Trophoblast cell (in vitro differentiated cells and primary cell): ENCODE measurements at regions not wholly inside any gene's neighbourhood (a gene's known extent, or its start where the extent isn't known, plus 50 kb on each side); places are given as distances from the start of the nearest gene placed in this dataset.
"Not testable (repeated sequence)": the region's sequence is repeated elsewhere in the genome, so short reads cannot be mapped to it uniquely, and the experiment has no call there.

Experiments used
- DNase-seq, 2 donors: peaks; one replicate each; pipeline ENCODE4 v3.0.0-alpha.2; 2016
- H2AFZ ChIP-seq: 2 replicates; pipeline ENCODE4 v1.6.1; 2013; ENCODE audit warnings: low read length, moderate library complexity, mild to moderate bottlenecking; ENCODE audit not compliant: insufficient read depth, poor library complexity
- H2AK5ac ChIP-seq: 2 replicates; pipeline ENCODE4 v1.6.1; 2013; ENCODE audit warnings: mild to moderate bottlenecking, low read length
- H2BK120ac ChIP-seq: 2 replicates; pipeline ENCODE4 v1.6.1; 2013; ENCODE audit warnings: low read length, mild to moderate bottlenecking, moderate library complexity; ENCODE audit not compliant: insufficient read depth, poor library complexity
- H2BK12ac ChIP-seq: 2 replicates; pipeline ENCODE4 v1.6.1; 2013; ENCODE audit warnings: mild to moderate bottlenecking, low read length, moderate library complexity
- H2BK5ac ChIP-seq: 2 replicates; pipeline ENCODE4 v1.6.1; 2013; ENCODE audit warnings: low read length, low read depth, moderate library complexity, mild to moderate bottlenecking; ENCODE audit not compliant: poor library complexity
- H3K14ac ChIP-seq: 2 replicates; pipeline ENCODE4 v1.6.1; 2013; ENCODE audit warnings: mild to moderate bottlenecking, low read length
- H3K18ac ChIP-seq: 2 replicates; pipeline ENCODE4 v1.6.1; 2013; ENCODE audit warnings: mild to moderate bottlenecking, low read length
- H3K23ac ChIP-seq: 2 replicates; pipeline ENCODE4 v1.6.1; 2013; ENCODE audit warnings: low read length
- H3K27ac ChIP-seq: 2 replicates; pipeline ENCODE4 v1.5.1; 2013; ENCODE audit warnings: low read depth, mild to moderate bottlenecking, inconsistent platforms, low read length, moderate library complexity
- H3K27me3 ChIP-seq: 2 replicates; pipeline ENCODE4 v1.6.1; 2013; ENCODE audit warnings: inconsistent platforms, mild to moderate bottlenecking, low read length, moderate library complexity; ENCODE audit not compliant: insufficient read depth
- H3K36me3 ChIP-seq, 2 experiments: 1 replicate in 1 of 2; 2 replicates in 1 of 2; pipeline ENCODE4 v1.6.1; 2013; ENCODE audit warnings: low read length in 2 of 2, mild to moderate bottlenecking in 2 of 2, moderate library complexity in 1 of 2; ENCODE audit not compliant: insufficient read depth in 2 of 2, control insufficient read depth in 1 of 2
- H3K4ac ChIP-seq: 2 replicates; pipeline ENCODE4 v1.6.1; 2013; ENCODE audit warnings: low read depth, mild to moderate bottlenecking, low read length, moderate library complexity
- H3K4me1 ChIP-seq, 2 experiments: 1 replicate in 1 of 2; 2 replicates in 1 of 2; pipeline ENCODE4 v1.6.1; 2013; ENCODE audit warnings: low read length in 2 of 2, mild to moderate bottlenecking in 2 of 2, moderate library complexity in 1 of 2; ENCODE audit not compliant: insufficient read depth in 2 of 2, control insufficient read depth in 1 of 2
- H3K4me2 ChIP-seq: 2 replicates; pipeline ENCODE4 v1.6.1; 2013; ENCODE audit warnings: inconsistent platforms, mild to moderate bottlenecking, low read length, moderate library complexity
- H3K4me3 ChIP-seq: 2 replicates; pipeline ENCODE4 v1.5.1; 2013; ENCODE audit warnings: mild to moderate bottlenecking, low read depth, low read length, inconsistent platforms
- H3K79me1 ChIP-seq: one replicate; pipeline ENCODE4 v1.6.1; 2013; ENCODE audit warnings: low read length
- H3K79me2 ChIP-seq: 2 replicates; pipeline ENCODE4 v1.6.1; 2013; ENCODE audit warnings: low read length, mild to moderate bottlenecking; ENCODE audit not compliant: control insufficient read depth, insufficient read depth, poor library complexity
- H3K9ac ChIP-seq: 2 replicates; pipeline ENCODE4 v1.6.1; 2013; ENCODE audit warnings: mild to moderate bottlenecking, low read length
- H3K9me3 ChIP-seq: 2 replicates; pipeline ENCODE4 v1.6.1; 2013; ENCODE audit warnings: low read depth, mild to moderate bottlenecking, control low read depth, inconsistent platforms, low read length; ENCODE audit not compliant: insufficient read depth
- H4K12ac ChIP-seq: 2 replicates; pipeline ENCODE4 v1.6.1; 2013; ENCODE audit warnings: low read depth, mild to moderate bottlenecking, low read length, moderate library complexity
- H4K8ac ChIP-seq: 2 replicates; pipeline ENCODE4 v1.6.1; 2013; ENCODE audit warnings: low read depth, mild to moderate bottlenecking, low read length, moderate library complexity
- H4K91ac ChIP-seq: one replicate; pipeline ENCODE4 v1.6.1; 2013; ENCODE audit warnings: low read depth, mild to moderate bottlenecking, low read length, moderate library complexity
- WGBS: extraction: QIAGEN DNeasy Blood & Tissue Kit; methylation state at CpG from one replicate; pipeline ENCODE4 v1.1.7; 2013; ENCODE audit warnings: missing lambda C conversion rate; ENCODE audit not compliant: insufficient read length, insufficient coverage; ENCODE audit errors: extremely low coverage; 5-methylcytosine and 5-hydroxymethylcytosine counted together

GRCh38 chr5:159593518-159594073 is 263.3 kb upstream of the IL12B start:
- Histone ChIP-seq H3K9me3 (no peaks in the 10 kb centered on the region), H3K18ac (no peak overlapping the region), H3K79me1 (no peaks in the 10 kb centered on the region), H4K12ac (no peak overlapping the region), H3K4me1 (no peaks in the 10 kb centered on the region), H4K8ac (no peak overlapping the region), H4K91ac (no peak overlapping the region), H3K27me3 (no peaks in the 10 kb centered on the region), H3K4me3 (no peak overlapping the region), H2BK12ac (no peak overlapping the region), H3K4ac (no peak overlapping the region), H2AK5ac (no peak overlapping the region), H2AFZ (no peak overlapping the region), H3K79me2 (no peaks in the 10 kb centered on the region), H2BK5ac (no peak overlapping the region), H3K27ac (no peak overlapping the region), H3K36me3 (no peaks in the 10 kb centered on the region), H3K14ac (no peak overlapping the region), H2BK120ac (no peak overlapping the region), H3K9ac (no peak overlapping the region), H3K23ac (no peak overlapping the region), H3K4me2 (no peak overlapping the region)
- DNase-seq = no peak
- WGBS = no CpG with 5 or more reads among the region's 1 CpG

- not testable (repeated sequence) for H3K79me1 ChIP-seq, DNase-seq, H3K9ac ChIP-seq, H3K79me2 ChIP-seq, H3K27ac ChIP-seq, H3K36me3 ChIP-seq, H4K12ac ChIP-seq, H3K27me3 ChIP-seq, H2BK5ac ChIP-seq, H3K14ac ChIP-seq, H3K4me3 ChIP-seq, H4K91ac ChIP-seq, H2AK5ac ChIP-seq, H2BK12ac ChIP-seq, H3K18ac ChIP-seq, H2BK120ac ChIP-seq, H3K4ac ChIP-seq, H4K8ac ChIP-seq, H3K4me2 ChIP-seq, H3K23ac ChIP-seq, H3K9me3 ChIP-seq, H2AFZ ChIP-seq, H3K4me1 ChIP-seq
- no CpG with 5 or more reads among the region's 3 CpGs for WGBS
Measured at GRCh38 chr5:159595561-159595960, 265.3 kb upstream of the IL12B start.

- H3K36me3 ChIP-seq = no peaks in the 10 kb centered on the region
- no peaks in the 10 kb centered on the region for H3K27me3 ChIP-seq
- no peak for DNase-seq
- H4K12ac ChIP-seq = no peak overlapping the region
- H3K9me3 ChIP-seq = no peaks in the 10 kb centered on the region
- H2BK5ac ChIP-seq = no peak overlapping the region
- no peak overlapping the region for H3K18ac ChIP-seq
- H3K79me2 ChIP-seq = no peaks in the 10 kb centered on the region
- H3K27ac ChIP-seq = no peak overlapping the region
- H3K4me1 ChIP-seq = no peaks in the 10 kb centered on the region
- H2AFZ ChIP-seq = no peak overlapping the region
- no peaks in the 10 kb centered on the region for H3K79me1 ChIP-seq
- H3K23ac ChIP-seq = no peak overlapping the region
- no peak overlapping the region for H3K4me3 ChIP-seq
- no peak overlapping the region for H3K4ac ChIP-seq
- no CpG with 5 or more reads among the region's 1 CpG for WGBS
- H2BK120ac ChIP-seq = no peak overlapping the region
- H3K9ac ChIP-seq = no peak overlapping the region
- H2AK5ac ChIP-seq = no peak overlapping the region
- no peak overlapping the region for H3K4me2 ChIP-seq
- H4K91ac ChIP-seq = no peak overlapping the region
- no peak overlapping the region for H2BK12ac ChIP-seq
- H4K8ac ChIP-seq = no peak overlapping the region
- H3K14ac ChIP-seq = no peak overlapping the region
Measured at GRCh38 chr5:159601216-159601615, 270.9 kb upstream of the IL12B start.

GRCh38 chr5:159602434-159602833 is 272.1 kb upstream of the IL12B start:
- no peak overlapping the region for H2AK5ac ChIP-seq
- no peak overlapping the region for H3K23ac ChIP-seq
- H2BK5ac ChIP-seq = no peak overlapping the region
- no peak overlapping the region for H2BK12ac ChIP-seq
- H3K27ac ChIP-seq = no peak overlapping the region
- no peak overlapping the region for H4K8ac ChIP-seq
- no peaks in the 10 kb centered on the region for H3K4me1 ChIP-seq
- H3K4me3 ChIP-seq = no peak overlapping the region
- no peak for DNase-seq
- WGBS = no CpG with 5 or more reads among the region's 2 CpGs
- H3K79me1 ChIP-seq = no peaks in the 10 kb centered on the region
- H3K4me2 ChIP-seq = no peak overlapping the region
- no peak overlapping the region for H4K12ac ChIP-seq
- no peak overlapping the region for H4K91ac ChIP-seq
- H3K18ac ChIP-seq = no peak overlapping the region
- no peaks in the 10 kb centered on the region for H3K27me3 ChIP-seq
- H3K9me3 ChIP-seq = no peaks in the 10 kb centered on the region
- H3K36me3 ChIP-seq = no peaks in the 10 kb centered on the region
- no peaks in the 10 kb centered on the region for H3K79me2 ChIP-seq
- no peak overlapping the region for H3K14ac ChIP-seq
- H2BK120ac ChIP-seq = no peak overlapping the region
- H2AFZ ChIP-seq = no peak overlapping the region
- H3K9ac ChIP-seq = no peak overlapping the region
- H3K4ac ChIP-seq = no peak overlapping the region
